ENCODE measurements at regions not wholly inside any gene's neighbourhood (a gene's known extent, or its start where the extent isn't known, plus 50 kb on each side); places are given as distances from the start of the nearest gene placed in this dataset.

DNA sequence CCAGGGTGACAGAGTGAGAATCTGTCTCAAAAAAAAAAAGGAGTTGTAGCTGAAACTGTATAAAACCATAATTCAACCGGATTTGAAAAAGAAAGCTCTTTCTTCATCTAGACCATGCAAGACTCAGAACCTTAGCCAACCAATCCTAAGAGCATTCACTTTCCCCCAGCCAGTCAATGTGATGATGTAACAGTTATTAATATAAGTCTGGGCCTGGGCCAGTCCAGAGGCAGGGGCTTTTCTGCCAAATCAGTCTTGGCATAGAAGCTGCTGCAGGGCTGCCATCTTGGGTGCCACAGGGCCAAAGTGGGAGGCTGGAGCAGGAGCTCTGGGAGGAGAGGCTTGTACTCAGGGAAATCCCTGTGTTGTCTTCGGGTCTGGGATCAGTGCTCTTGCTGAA, 288.4 kb downstream of the CLIC5 start:
- TF ChIP-seq CTCF (IDR thresholded peaks at IDR 0.05; ENCODE audit: low read depth, low read length) (no peak), POLR2A (IDR thresholded peaks at IDR 0.05; ENCODE audit: extremely low read depth, insufficient read length) (no peak), MYC (IDR thresholded peaks at IDR 0.05; ENCODE audit: low read depth, low read length) (no peak)
- TF ChIP-seq, protein P1, sequence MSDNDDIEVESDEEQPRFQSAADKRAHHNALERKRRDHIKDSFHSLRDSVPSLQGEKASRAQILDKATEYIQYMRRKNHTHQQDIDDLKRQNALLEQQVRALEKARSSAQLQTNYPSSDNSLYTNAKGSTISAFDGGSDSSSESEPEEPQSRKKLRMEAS (IDR thresholded peaks at IDR 0.05; ENCODE audit: low read depth, low read length): no peak
